Stomach smooth muscle (tissue), 2 donors: ENCODE measurements at regions not wholly inside any gene's neighbourhood (a gene's known extent, or its start where the extent isn't known, plus 50 kb on each side); places are given as distances from the start of the nearest gene placed in this dataset.
"Not testable (repeated sequence)": the region's sequence is repeated elsewhere in the genome, so short reads cannot be mapped to it uniquely, and the experiment has no call there.

Experiments
- H3K27ac ChIP-seq: one replicate; pipeline ENCODE4 v1.7.0; 2013; ENCODE audit warnings: mild to moderate bottlenecking, low read length, inconsistent platforms
- H3K27me3 ChIP-seq, 2 donors: one replicate each; pipeline ENCODE4 v1.7.0; 2013; ENCODE audit warnings: low read length in 2 of 2; ENCODE audit not compliant: insufficient read depth in 2 of 2, control insufficient read depth in 1 of 2
- H3K36me3 ChIP-seq, 2 donors: one replicate each; pipeline ENCODE4 v1.7.0; 2013; ENCODE audit warnings: low read length in 2 of 2; ENCODE audit not compliant: control insufficient read depth in 2 of 2, insufficient read depth in 2 of 2
- H3K4me1 ChIP-seq: one replicate; pipeline ENCODE4 v1.7.0; 2013; ENCODE audit warnings: low read length; ENCODE audit not compliant: control insufficient read depth, insufficient read depth
- H3K4me3 ChIP-seq, 2 donors: one replicate each; pipeline ENCODE4 v1.7.0; 2013; ENCODE audit warnings: low read length in 2 of 2
- H3K9ac ChIP-seq, 2 donors: one replicate each; pipeline ENCODE4 v1.7.0; 2013; ENCODE audit warnings: low read length in 2 of 2, mild to moderate bottlenecking in 1 of 2
- H3K9me3 ChIP-seq, 2 donors: one replicate each; pipeline ENCODE4 v1.7.0; 2013; ENCODE audit warnings: low read length in 2 of 2; ENCODE audit not compliant: control insufficient read depth in 2 of 2
- donor health status: healthy.
- donor health status: Pancreatic carcinoma.

GRCh38 chr19:28363254-28363653 is 849.7 kb downstream of the UQCRFS1 start:
- no peak overlapping the region for H3K9ac ChIP-seq
- no peaks in the 10 kb centered on the region for H3K4me1 ChIP-seq
- no peaks in the 10 kb centered on the region for H3K9me3 ChIP-seq
- H3K27me3 ChIP-seq, result no peaks in the 10 kb centered on the region
- H3K4me3 ChIP-seq, result no peak overlapping the region
- no peak overlapping the region for H3K27ac ChIP-seq
- no peaks in the 10 kb centered on the region for H3K36me3 ChIP-seq

GRCh38 chr19:28359431-28360414 is 853.2 kb downstream of the UQCRFS1 start:
- Histone ChIP-seq H3K9ac (no peak overlapping the region), H3K4me1 (no peaks in the 10 kb centered on the region), H3K9me3 (peaks cover 2 to 5% of the 10 kb centered on the region in 2 donors), H3K4me3 (no peak overlapping the region), H3K27ac (no peak overlapping the region), H3K36me3 (no peaks in the 10 kb centered on the region), H3K27me3 (no peaks in the 10 kb centered on the region)

- H3K27me3 ChIP-seq, result no peaks in the 10 kb centered on the region
- no peak overlapping the region for H3K27ac ChIP-seq
- no peak overlapping the region for H3K4me3 ChIP-seq
- H3K4me1 ChIP-seq, result no peaks in the 10 kb centered on the region
- no peak overlapping the region for H3K9ac ChIP-seq
- no peaks in the 10 kb centered on the region for H3K36me3 ChIP-seq
- H3K9me3 ChIP-seq, result peaks cover 2 to 5% of the 10 kb centered on the region in 2 donors
Observed at GRCh38 chr19:28358633-28359032, 854.3 kb downstream of the UQCRFS1 start.

- H3K4me3 ChIP-seq, result no peak overlapping the region
- H3K4me1 ChIP-seq, result no peaks in the 10 kb centered on the region
- no peaks in the 10 kb centered on the region for H3K27me3 ChIP-seq
- no peak overlapping the region for H3K27ac ChIP-seq
- no peak overlapping the region for H3K9ac ChIP-seq
- H3K9me3 ChIP-seq, result peaks cover 2 to 9% of the 10 kb centered on the region in 2 donors
- H3K36me3 ChIP-seq, result no peaks in the 10 kb centered on the region
Observed at GRCh38 chr19:28351761-28352160, 861.2 kb downstream of the UQCRFS1 start.

GRCh38 chr19:28351321-28351720 is 861.6 kb downstream of the UQCRFS1 start:
- H3K4me1 ChIP-seq, H3K36me3 ChIP-seq, H3K9ac ChIP-seq, H3K9me3 ChIP-seq, H3K4me3 ChIP-seq, H3K27ac ChIP-seq, H3K27me3 ChIP-seq: not testable (repeated sequence)

GRCh38 chr19:28350673-28351072 is 862.3 kb downstream of the UQCRFS1 start:
- no peak overlapping the region for H3K9ac ChIP-seq
- H3K36me3 ChIP-seq, result no peaks in the 10 kb centered on the region
- no peaks in the 10 kb centered on the region for H3K4me1 ChIP-seq
- no peaks in the 10 kb centered on the region for H3K27me3 ChIP-seq
- H3K9me3 ChIP-seq, result peaks cover 2 to 7% of the 10 kb centered on the region in 2 donors
- no peak overlapping the region for H3K27ac ChIP-seq
- no peak overlapping the region for H3K4me3 ChIP-seq

GRCh38 chr19:28350037-28350436 is 862.9 kb downstream of the UQCRFS1 start:
- Histone ChIP-seq H3K9me3 (peaks cover 2 to 7% of the 10 kb centered on the region in 2 donors), H3K9ac (no peak overlapping the region), H3K4me3 (no peak overlapping the region), H3K27me3 (no peaks in the 10 kb centered on the region), H3K4me1 (no peaks in the 10 kb centered on the region), H3K27ac (no peak overlapping the region), H3K36me3 (no peaks in the 10 kb centered on the region)

- Histone ChIP-seq H3K36me3 (no peaks in the 10 kb centered on the region), H3K4me1 (no peaks in the 10 kb centered on the region), H3K27ac (no peak overlapping the region), H3K27me3 (no peaks in the 10 kb centered on the region), H3K4me3 (no peak overlapping the region), H3K9ac (no peak overlapping the region), H3K9me3 (peaks cover 0 to 7% of the 10 kb centered on the region in 2 donors)
Observed at GRCh38 chr19:28349604-28350003, 863.3 kb downstream of the UQCRFS1 start.

GRCh38 chr19:28345811-28346210 is 867.1 kb downstream of the UQCRFS1 start:
- no peak overlapping the region for H3K9ac ChIP-seq
- H3K36me3 ChIP-seq, result no peaks in the 10 kb centered on the region
- H3K4me1 ChIP-seq, result no peaks in the 10 kb centered on the region
- H3K27ac ChIP-seq, result no peak overlapping the region
- H3K4me3 ChIP-seq, result no peak overlapping the region
- H3K27me3 ChIP-seq, result no peaks in the 10 kb centered on the region
- peaks cover 0 to 3% of the 10 kb centered on the region in 2 donors for H3K9me3 ChIP-seq

- peaks cover 0 to 3% of the 10 kb centered on the region in 2 donors for H3K9me3 ChIP-seq
- H3K4me3 ChIP-seq, result no peak overlapping the region
- no peak overlapping the region for H3K9ac ChIP-seq
- no peaks in the 10 kb centered on the region for H3K27me3 ChIP-seq
- H3K27ac ChIP-seq, result no peak overlapping the region
- H3K4me1 ChIP-seq, result no peaks in the 10 kb centered on the region
- no peaks in the 10 kb centered on the region for H3K36me3 ChIP-seq
Observed at GRCh38 chr19:28341810-28342350, 871.1 kb downstream of the UQCRFS1 start.

GRCh38 chr19:28334419-28334818 is 878.5 kb downstream of the UQCRFS1 start:
- Histone ChIP-seq H3K27me3 (peaks cover 0 to 3% of the 10 kb centered on the region in 2 donors), H3K4me1 (no peaks in the 10 kb centered on the region), H3K27ac (no peak overlapping the region), H3K36me3 (no peaks in the 10 kb centered on the region), H3K9ac (no peak overlapping the region), H3K4me3 (no peak overlapping the region), H3K9me3 (peaks cover 0 to 3% of the 10 kb centered on the region in 2 donors)
